Neural cell (in vitro differentiated cells): ENCODE measurements at regions not wholly inside any gene's neighbourhood (a gene's known extent, or its start where the extent isn't known, plus 50 kb on each side); places are given as distances from the start of the nearest gene placed in this dataset.

Experiments used
- CTCF ChIP-seq: fragments of 450-650 bp; IDR thresholded peaks from 2 replicates; pipeline ENCODE4 v1.5.1; 2014; ENCODE audit warnings: antibody characterized with exemption, mild to moderate bottlenecking, moderate library complexity; ENCODE audit not compliant: poor library complexity, severe bottlenecking
- EP300 ChIP-seq: fragments of 450-650 bp; conservative IDR thresholded peaks from 2 replicates; pipeline ENCODE4 v1.6.1; 2014; ENCODE audit warnings: antibody characterized with exemption, mild to moderate bottlenecking, moderate library complexity; ENCODE audit not compliant: poor library complexity, severe bottlenecking
- EZH2 ChIP-seq: fragments of 200-600, 300-800 bp; shearing (Covaris generic), sonication (generic); IDR thresholded peaks from 2 replicates; pipeline ENCODE4 v1.6.1; 2014; ENCODE audit warnings: antibody characterized with exemption, low read length, borderline replicate concordance, mild to moderate bottlenecking; ENCODE audit not compliant: insufficient read depth, poor library complexity, severe bottlenecking
- TF ChIP-seq, protein P1 (sequence below): IDR thresholded peaks from 2 replicates; pipeline ENCODE4 v1.6.1; 2012; ENCODE audit warnings: borderline replicate concordance

- no peak for TF ChIP-seq CTCF
- no peak for TF ChIP-seq EZH2
- TF ChIP-seq, protein P1, sequence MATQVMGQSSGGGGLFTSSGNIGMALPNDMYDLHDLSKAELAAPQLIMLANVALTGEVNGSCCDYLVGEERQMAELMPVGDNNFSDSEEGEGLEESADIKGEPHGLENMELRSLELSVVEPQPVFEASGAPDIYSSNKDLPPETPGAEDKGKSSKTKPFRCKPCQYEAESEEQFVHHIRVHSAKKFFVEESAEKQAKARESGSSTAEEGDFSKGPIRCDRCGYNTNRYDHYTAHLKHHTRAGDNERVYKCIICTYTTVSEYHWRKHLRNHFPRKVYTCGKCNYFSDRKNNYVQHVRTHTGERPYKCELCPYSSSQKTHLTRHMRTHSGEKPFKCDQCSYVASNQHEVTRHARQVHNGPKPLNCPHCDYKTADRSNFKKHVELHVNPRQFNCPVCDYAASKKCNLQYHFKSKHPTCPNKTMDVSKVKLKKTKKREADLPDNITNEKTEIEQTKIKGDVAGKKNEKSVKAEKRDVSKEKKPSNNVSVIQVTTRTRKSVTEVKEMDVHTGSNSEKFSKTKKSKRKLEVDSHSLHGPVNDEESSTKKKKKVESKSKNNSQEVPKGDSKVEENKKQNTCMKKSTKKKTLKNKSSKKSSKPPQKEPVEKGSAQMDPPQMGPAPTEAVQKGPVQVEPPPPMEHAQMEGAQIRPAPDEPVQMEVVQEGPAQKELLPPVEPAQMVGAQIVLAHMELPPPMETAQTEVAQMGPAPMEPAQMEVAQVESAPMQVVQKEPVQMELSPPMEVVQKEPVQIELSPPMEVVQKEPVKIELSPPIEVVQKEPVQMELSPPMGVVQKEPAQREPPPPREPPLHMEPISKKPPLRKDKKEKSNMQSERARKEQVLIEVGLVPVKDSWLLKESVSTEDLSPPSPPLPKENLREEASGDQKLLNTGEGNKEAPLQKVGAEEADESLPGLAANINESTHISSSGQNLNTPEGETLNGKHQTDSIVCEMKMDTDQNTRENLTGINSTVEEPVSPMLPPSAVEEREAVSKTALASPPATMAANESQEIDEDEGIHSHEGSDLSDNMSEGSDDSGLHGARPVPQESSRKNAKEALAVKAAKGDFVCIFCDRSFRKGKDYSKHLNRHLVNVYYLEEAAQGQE, result no peak
- no peak for TF ChIP-seq EP300
Measured at GRCh38 chr1:168875831-168876230, 146.8 kb upstream of the DPT start.
